Fibroblast of mammary gland (primary cell): ENCODE measurements at regions not wholly inside any gene's neighbourhood (a gene's known extent, or its start where the extent isn't known, plus 50 kb on each side); places are given as distances from the start of the nearest gene placed in this dataset.

ENCODE experiments used
- DNase-seq: peaks from one replicate; pipeline ENCODE4 v3.0.0-alpha.2; 2010; ENCODE audit warnings: low read depth
- H3K4me3 ChIP-seq: 2 replicates; pipeline ENCODE4 v1.5.1; 2011; ENCODE audit warnings: low read depth, mild to moderate bottlenecking, low read length, moderate library complexity; ENCODE audit not compliant: control insufficient read depth
- CTCF ChIP-seq: conservative IDR thresholded peaks from 2 replicates; pipeline ENCODE4 v1.5.1; 2011; ENCODE audit warnings: low read depth, low read length, inconsistent platforms; ENCODE audit not compliant: control insufficient read depth, insufficient read depth

- TF ChIP-seq CTCF = no peak
- H3K4me3 ChIP-seq = no peak overlapping the region
These were observed 300.3 kb upstream of the MGAT5 start for GRCh38 chr2:133953524-133953923.

GRCh38 chr2:133954636-133955035 is 299.2 kb upstream of the MGAT5 start:
- DNase-seq = no peak
- no peak for TF ChIP-seq CTCF
- no peak overlapping the region for H3K4me3 ChIP-seq

More at GRCh38 chr2:133953524-133953923, 300.3 kb upstream of the MGAT5 start:
- no peak for DNase-seq

DNA sequence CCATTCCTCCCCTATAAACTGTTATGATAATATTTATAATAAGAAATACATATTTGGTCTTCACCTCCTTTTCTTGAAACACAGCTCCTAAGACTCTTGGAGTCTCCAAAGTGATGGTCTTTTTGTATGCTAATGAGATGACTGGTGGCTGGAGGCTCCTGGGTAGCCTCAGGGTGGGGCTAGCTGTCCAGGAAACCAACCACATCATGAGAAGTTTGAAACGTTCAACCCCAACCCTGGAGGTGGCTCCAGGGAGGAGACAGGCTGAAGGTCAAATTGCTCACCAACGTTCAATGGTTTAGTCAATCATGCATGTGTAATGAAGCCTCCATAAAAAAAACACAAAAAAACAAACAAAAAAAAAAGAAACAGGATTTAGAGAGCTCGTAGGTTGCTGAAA is 298.7 kb upstream of the MGAT5 start:
- TF ChIP-seq CTCF = no peak
- DNase-seq = no peak
- H3K4me3 ChIP-seq = no peak overlapping the region

- no peak overlapping the region for H3K4me3 ChIP-seq
- DNase-seq = no peak
- TF ChIP-seq CTCF = no peak
These were observed 297.4 kb upstream of the MGAT5 start for GRCh38 chr2:133956434-133956935.

DNA sequence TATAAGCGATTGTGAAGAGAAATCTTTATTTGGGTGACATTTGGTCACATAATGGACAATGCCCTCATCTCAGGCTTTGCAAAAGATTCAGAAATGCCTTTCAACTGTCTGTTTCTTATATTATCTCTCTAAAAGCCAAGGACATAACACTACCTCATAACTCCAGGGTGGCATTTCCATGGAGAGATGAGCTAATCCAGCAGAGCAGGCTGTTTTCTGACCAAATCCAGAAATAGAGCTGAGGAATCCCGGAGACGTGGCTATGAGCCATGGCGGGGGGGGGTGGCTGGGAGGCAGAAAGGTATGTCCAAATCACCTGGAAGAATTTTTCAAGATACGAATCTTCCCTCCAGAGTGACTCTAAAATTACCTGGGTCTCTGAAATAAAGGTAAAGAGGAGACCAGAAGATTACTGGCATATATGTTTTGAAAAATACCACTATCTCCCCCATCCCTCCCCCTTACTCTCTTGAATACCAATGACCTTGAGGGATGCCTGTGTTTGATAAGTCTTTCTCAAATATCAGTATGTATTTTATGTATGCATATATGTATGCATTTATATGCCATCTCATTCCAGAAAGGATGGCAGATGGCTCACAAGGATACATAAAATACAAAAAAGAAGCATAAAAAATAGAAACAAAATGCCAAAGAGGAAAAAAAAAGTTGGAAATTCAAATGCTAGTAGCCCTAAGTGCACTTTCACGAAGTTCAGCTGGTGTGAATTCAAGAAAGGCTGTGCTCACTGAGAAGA is 296.0 kb upstream of the MGAT5 start:
- no peak for DNase-seq
- H3K4me3 ChIP-seq = no peak overlapping the region

DNA sequence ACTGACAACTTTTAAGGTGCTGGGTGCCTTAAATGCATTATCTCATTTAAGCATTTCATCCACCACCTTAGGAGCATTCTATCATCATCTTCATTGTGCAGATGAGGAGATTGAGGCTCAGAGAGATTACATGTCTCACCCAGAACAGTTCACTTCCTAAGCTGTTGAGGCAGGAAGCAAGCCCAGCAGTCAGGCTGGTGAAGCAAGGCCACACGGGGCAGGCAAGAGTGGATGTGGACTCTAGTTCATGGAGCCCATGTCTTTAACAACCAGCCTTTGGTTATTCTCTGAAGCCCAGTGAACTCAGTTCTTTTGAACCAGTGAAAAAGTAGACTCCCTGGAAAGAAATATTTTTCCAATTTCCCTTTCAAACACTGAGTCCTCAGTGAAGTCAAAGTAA is 294.8 kb upstream of the MGAT5 start:
- H3K4me3 ChIP-seq = no peak overlapping the region
- DNase-seq = no peak
- no peak for TF ChIP-seq CTCF

More for the DNA sequence above, 296.0 kb upstream of the MGAT5 start:
- no peak for TF ChIP-seq CTCF
